ENCODE measurements at regions not wholly inside any gene's neighbourhood (a gene's known extent, or its start where the extent isn't known, plus 50 kb on each side); places are given as distances from the start of the nearest gene placed in this dataset.
A peak's percentile ranks its signal among the peaks of the same experiment; 100 is the strongest.
"Not testable (repeated sequence)": the region's sequence is repeated elsewhere in the genome, so short reads cannot be mapped to it uniquely, and the experiment has no call there.

DNA sequence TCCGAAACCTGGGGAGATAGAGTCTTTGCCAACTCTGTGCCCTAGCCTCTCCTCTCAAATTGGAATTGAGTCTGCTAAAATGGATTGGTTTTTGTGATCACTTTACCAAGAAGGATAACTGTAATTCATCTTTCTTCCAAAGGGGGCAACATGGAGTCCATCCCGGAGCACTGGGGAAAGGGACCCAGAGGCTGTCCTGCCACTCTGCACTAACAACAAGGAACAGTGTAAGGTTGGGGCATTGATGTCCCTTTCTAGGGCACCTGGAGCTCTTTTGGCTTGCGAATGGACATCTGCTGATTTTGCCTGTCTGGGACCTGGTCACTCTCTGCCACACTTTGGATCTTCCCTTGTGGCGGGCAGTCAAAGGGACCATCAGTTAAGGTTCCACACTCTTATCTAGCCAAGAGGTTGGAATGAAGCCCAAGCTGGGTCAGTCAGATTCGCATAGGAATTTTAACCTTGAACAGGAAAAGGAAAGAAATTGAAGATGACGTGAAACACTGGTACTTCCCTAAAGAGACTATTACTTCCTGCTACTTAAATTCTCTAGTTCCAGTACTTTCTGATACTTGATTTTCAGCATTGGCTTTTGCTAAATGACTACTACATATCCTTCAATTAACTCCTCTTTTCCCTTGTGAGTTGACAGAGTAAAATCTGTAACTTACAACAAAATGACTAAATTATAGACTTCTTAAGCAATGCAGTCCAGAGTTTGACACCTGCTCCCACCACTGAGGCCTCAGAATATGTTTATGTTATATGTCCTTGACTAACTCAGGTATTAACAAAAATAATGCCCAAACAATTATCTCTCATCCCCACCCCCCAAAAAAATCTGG, 64.7 kb upstream of the KLF7 start:
- H3K4me3 ChIP-seq, result no peak overlapping the region
- intact Hi-C loops (cut with DNase I; ENCODE audit: low total_unique reads), result no loop called here
- no peaks in the 10 kb centered on the region for H3K36me3 ChIP-seq
- H3K9me3 ChIP-seq, result no peaks in the 10 kb centered on the region
- H3K27me3 ChIP-seq, result no peaks in the 10 kb centered on the region
- H3K27ac ChIP-seq, result no peak overlapping the region
- H3K4me1 ChIP-seq, result peaks cover 0 to 5% of the 10 kb centered on the region in 2 donors
- no peak for TF ChIP-seq POLR2A (IDR thresholded peaks at IDR 0.05)
- TF ChIP-seq, protein P1, sequence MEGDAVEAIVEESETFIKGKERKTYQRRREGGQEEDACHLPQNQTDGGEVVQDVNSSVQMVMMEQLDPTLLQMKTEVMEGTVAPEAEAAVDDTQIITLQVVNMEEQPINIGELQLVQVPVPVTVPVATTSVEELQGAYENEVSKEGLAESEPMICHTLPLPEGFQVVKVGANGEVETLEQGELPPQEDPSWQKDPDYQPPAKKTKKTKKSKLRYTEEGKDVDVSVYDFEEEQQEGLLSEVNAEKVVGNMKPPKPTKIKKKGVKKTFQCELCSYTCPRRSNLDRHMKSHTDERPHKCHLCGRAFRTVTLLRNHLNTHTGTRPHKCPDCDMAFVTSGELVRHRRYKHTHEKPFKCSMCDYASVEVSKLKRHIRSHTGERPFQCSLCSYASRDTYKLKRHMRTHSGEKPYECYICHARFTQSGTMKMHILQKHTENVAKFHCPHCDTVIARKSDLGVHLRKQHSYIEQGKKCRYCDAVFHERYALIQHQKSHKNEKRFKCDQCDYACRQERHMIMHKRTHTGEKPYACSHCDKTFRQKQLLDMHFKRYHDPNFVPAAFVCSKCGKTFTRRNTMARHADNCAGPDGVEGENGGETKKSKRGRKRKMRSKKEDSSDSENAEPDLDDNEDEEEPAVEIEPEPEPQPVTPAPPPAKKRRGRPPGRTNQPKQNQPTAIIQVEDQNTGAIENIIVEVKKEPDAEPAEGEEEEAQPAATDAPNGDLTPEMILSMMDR (IDR thresholded peaks at IDR 0.05), result peak in 2 of 4 experiments; percentile 20 to 31
- no peak for DNase-seq

DNA sequence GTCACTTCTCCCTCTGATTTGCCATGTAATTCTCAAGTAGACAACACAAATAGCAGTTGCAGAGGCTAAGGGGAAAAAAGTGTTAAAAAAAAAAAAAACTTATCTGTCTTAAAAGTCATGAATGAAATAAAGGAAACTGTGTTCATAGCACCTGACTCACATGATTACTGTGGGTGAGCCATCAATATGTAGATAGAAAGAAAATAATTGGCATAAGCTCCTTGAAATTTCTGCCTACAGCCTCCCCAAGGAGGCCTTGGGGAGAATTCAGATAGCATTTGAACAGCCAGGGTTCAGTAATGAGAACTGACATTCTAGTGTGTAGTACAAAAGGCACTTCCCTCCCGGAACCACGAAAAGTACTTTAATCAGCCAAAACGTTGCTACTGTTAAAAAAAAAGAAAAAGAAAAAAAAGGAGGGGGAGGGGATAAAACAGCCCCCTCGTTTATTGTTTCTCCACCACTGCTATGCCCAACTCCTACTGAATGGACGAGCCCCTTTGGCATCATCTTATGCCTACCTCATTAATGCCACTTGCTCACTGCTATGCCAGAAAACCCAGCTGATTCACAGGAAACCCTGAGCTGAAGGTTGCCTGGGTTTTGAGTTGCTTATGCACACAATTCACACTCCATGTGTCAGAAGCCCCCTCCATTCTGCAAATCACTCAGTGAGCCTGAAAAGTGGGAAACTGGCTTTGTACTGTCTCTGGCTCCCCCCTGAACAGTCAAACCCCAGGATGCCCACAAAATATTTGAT, 65.5 kb upstream of the KLF7 start:
- no peaks in the 10 kb centered on the region for H3K9me3 ChIP-seq
- DNase-seq, result no peak
- H3K4me1 ChIP-seq, result peaks cover 0 to 5% of the 10 kb centered on the region in 2 donors
- H3K4me3 ChIP-seq, result no peak overlapping the region
- intact Hi-C loops (cut with DNase I; ENCODE audit: low total_unique reads), result no loop called here
- no peaks in the 10 kb centered on the region for H3K27me3 ChIP-seq
- H3K27ac ChIP-seq, result no peak overlapping the region
- H3K36me3 ChIP-seq, result no peaks in the 10 kb centered on the region
- no peak for TF ChIP-seq POLR2A (IDR thresholded peaks at IDR 0.05)
- TF ChIP-seq, protein P1 (IDR thresholded peaks at IDR 0.05), result no peak

GRCh38 chr2:207231967-207232366, 66.2 kb upstream of the KLF7 start:
- Histone ChIP-seq H3K4me3 (no peak overlapping the region), H3K27me3 (no peaks in the 10 kb centered on the region), H3K27ac (no peak overlapping the region), H3K4me1 (peaks cover 0 to 5% of the 10 kb centered on the region in 2 donors), H3K36me3 (no peaks in the 10 kb centered on the region), H3K9me3 (no peaks in the 10 kb centered on the region)
- intact Hi-C loops (cut with DNase I; ENCODE audit: low total_unique reads), result no loop called here
- DNase-seq, result no peak
- TF ChIP-seq, protein P1 (IDR thresholded peaks at IDR 0.05), result no peak
- no peak for TF ChIP-seq POLR2A (IDR thresholded peaks at IDR 0.05)

DNA sequence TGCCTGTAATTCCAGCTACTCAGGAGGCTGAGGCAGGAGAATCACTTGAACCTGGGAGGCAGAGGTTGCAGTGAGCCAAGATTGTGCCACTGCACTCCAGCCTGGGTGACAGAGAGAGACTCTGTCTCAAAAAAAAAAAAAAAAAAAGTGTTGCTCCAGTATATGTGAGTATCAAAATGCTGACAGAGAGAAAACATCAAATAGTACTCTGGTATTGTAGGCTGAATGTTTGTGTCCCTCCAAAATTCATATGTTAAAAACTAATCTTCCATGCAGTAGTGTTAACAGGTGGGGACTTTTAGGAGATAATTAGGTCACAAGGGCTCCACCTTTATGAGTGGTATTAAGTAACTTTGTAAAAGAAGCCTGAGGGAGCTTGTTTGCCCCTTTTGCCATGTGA, 67.4 kb upstream of the KLF7 start:
- intact Hi-C loops (cut with DNase I; ENCODE audit: low total_unique reads); H3K27me3 ChIP-seq; H3K36me3 ChIP-seq; H3K9me3 ChIP-seq; H3K4me1 ChIP-seq; H3K27ac ChIP-seq; H3K4me3 ChIP-seq; DNase-seq: not testable (repeated sequence)

- Histone ChIP-seq H3K9me3 (no peaks in the 10 kb centered on the region), H3K36me3 (no peaks in the 10 kb centered on the region), H3K27me3 (no peaks in the 10 kb centered on the region), H3K4me1 (peaks cover 0 to 4% of the 10 kb centered on the region in 2 donors), H3K4me3 (no peak overlapping the region), H3K27ac (no peak overlapping the region)
- no peak for TF ChIP-seq POLR2A (IDR thresholded peaks at IDR 0.05)
- TF ChIP-seq, protein P1 (IDR thresholded peaks at IDR 0.05), result no peak
- intact Hi-C loops (cut with DNase I; ENCODE audit: low total_unique reads), result no loop called here
- no peak for DNase-seq
Observed at GRCh38 chr2:207233731-207234130, 68.0 kb upstream of the KLF7 start.

All from uterus (tissue), 3 donors.